ENCODE measurements at regions not wholly inside any gene's neighbourhood (a gene's known extent, or its start where the extent isn't known, plus 50 kb on each side); places are given as distances from the start of the nearest gene placed in this dataset.
"Not testable (repeated sequence)": the region's sequence is repeated elsewhere in the genome, so short reads cannot be mapped to it uniquely, and the experiment has no call there.

- DNase-seq: no peak
- intact Hi-C loops (cut with DNase I): no loop called here
Observed at GRCh38 chr4:132493476-132493875, 655.6 kb upstream of the PCDH10 start.

- DNase-seq: not testable (repeated sequence)
Observed at GRCh38 chr4:132495267-132495812, 653.8 kb upstream of the PCDH10 start.

GRCh38 chr4:132498215-132498614 is 650.9 kb upstream of the PCDH10 start:
- intact Hi-C loops (cut with DNase I): no loop called here
- no peak for DNase-seq

More at GRCh38 chr4:132495267-132495812, 653.8 kb upstream of the PCDH10 start:
- intact Hi-C loops (cut with DNase I): not testable (repeated sequence)

DNA sequence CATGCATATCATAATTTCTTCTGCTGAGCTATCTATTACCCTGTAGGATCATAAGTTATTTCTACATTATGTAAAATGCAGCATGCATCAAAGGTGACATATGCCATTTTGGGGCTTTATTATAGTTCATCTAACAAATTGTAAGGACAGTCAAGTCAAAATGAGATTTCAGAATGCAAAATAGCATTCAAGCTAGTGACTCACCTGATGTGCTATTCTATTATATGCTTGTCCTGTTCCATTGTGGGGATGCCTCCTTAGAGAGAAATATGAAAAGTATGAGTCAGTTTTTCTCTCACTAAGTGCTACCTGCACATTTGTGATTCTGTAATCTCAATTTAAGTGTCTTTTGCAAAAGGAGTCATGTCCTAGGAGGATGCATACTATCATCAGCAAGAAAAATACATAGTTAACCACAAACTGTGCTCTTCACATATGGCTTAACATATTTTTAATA is 647.0 kb upstream of the PCDH10 start:
- intact Hi-C loops (cut with DNase I): no loop called here
- DNase-seq: peak in 4 of 42 donors; percentile 3 to 32 (median 6)

DNA sequence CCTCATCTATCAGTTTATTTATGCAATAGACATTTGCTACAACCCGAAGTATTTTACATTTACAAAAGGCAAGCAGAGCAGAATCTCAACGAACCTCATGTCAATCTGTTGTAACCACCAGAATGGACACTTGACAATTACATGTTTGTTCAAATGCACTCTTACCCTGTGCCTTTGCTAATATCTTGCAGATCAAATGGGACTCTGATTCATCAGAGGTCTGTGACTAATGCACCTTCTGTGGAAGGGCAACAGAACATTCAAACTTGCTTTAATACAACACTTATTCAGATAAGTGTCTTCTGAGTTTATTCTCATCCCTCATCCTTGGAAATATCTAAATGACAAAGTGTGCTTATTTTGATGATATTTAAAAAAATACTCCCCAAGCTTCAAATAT is 644.7 kb upstream of the PCDH10 start:
- intact Hi-C loops (cut with DNase I): no loop called here
- no peak for DNase-seq

- intact Hi-C loops (cut with DNase I): no loop called here
- no peak for DNase-seq
Observed at GRCh38 chr4:132506568-132506967, 642.5 kb upstream of the PCDH10 start.

DNA sequence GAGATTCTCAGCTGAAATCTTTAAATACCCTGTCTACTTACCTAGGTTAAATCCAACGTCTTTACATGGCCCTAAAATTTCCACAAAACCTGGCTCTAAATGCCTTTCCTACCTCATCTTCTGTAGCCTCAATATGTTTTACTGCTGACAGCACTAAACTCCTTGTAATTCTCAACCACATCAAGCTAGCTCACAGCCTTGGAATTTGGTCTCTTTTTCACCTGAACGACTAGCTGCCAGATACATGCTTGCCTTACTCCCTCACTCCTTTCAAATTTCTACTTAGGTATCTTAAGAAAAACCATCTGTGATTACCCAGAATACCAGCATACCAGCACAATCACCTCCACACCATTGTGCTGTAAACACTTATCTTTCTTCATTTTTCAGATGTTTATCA is 635.6 kb upstream of the PCDH10 start:
- DNase-seq: no peak

GRCh38 chr4:132526652-132527051 is 622.4 kb upstream of the PCDH10 start:
- intact Hi-C loops (cut with DNase I): no loop called here
- no peak for DNase-seq

More for the DNA sequence above, 635.6 kb upstream of the PCDH10 start:
- intact Hi-C loops (cut with DNase I): no loop called here

DNA sequence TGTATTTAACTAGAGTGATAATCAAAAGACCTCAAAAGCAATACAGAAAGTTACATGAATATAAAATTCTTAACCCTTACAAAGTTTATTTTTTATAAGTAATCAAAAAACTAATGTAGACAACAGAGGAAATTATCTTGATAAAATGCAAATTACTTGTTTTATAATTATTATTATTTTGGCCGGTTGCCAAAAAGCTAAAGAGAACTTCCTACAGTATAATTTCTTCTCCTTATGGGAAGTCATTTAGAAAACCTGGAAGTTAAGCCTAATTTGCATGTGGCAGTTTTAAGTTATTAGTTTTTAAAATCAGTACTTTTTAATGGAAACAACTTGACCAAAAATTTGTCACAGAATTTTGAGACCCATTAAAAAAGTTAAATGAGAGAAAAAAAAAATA is 621.3 kb upstream of the PCDH10 start:
- DNase-seq: no peak
- intact Hi-C loops (cut with DNase I): no loop called here

DNA sequence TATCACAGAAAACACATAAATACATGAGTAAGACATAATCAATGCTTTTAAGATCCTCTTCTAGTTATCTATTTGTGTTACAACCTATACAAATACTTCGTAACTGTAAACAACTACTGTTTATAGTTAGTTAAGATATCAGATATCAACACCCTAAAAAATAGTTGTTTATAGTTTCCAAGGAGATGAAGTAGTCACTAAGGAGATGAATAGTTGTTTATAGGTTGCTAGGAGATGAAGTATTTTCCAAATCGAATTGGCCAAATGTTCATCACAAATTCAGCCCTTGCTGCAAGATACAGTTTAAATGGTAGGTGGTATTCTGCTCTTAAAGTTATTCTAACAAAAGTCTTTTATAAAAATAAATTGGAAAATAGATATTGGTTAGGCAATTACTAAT is 618.2 kb upstream of the PCDH10 start:
- intact Hi-C loops (cut with DNase I): no loop called here
- DNase-seq: no peak

- DNase-seq: peak in 1 of 42 donors; percentile 13
- intact Hi-C loops (cut with DNase I): no loop called here
Observed at GRCh38 chr4:132540268-132540667, 608.8 kb upstream of the PCDH10 start.

- intact Hi-C loops (cut with DNase I): no loop called here
- DNase-seq: no peak
Observed at GRCh38 chr4:132540797-132541196, 608.3 kb upstream of the PCDH10 start.

DNA sequence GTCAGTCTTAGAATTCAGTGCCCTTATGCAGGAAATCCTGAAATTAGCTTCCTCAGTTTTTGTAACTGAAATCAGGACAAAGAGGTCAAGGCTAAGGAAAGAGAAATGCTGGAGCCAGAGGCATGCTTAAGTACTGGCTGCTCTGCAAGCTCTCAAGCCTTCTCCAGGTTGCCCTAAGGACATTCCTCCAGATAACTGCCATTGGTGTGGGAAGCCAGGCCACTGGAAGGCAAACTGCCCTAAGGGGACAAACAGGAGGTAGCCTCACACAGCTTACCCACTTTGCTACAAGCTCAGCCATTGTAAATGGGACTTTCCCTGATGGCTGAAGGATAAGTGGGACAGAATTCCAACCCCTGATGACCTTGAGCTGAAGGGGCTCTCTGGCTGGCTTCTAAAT is 606.9 kb upstream of the PCDH10 start:
- DNase-seq: no peak
- intact Hi-C loops (cut with DNase I): no loop called here

DNA sequence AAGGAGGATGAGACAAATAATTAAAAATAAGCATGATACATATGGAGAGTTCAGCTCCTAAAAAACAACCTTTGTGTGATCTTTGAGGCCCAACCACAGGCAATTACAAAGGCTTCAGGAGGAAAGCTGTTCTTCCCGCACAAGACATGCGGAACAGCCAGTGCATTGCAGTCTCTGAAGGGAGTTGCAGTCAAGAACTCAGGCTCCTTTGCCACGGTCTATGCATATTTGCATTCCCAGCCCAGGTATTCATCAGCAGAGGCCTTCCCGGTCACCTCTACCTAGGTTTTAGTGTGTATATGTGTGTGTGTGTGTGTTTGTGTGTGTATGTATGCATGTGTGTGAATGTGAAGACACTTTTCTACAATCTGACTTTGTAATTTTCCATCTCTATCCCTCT is 600.6 kb upstream of the PCDH10 start:
- no peak for DNase-seq
- intact Hi-C loops (cut with DNase I): no loop called here

DNA sequence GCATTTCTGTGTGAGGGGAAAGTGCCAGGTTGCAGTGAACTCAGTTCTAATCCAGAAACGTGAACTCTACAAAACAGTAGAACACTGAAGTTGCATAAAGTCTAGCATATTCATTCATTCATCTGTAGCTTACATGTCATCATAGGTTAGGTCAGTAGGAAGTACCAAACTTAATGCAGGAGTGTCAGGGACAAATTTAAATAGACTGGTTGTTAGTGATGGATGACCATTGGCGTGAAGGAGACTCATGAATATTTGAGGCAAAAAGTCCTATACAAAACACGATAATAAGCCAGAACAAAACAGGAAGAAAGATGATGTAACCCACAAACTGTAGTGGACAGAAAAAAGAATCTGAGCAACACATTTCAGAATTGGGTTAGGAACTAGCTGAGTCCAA is 592.8 kb upstream of the PCDH10 start:
- intact Hi-C loops (cut with DNase I): no loop called here
- DNase-seq: no peak

DNA sequence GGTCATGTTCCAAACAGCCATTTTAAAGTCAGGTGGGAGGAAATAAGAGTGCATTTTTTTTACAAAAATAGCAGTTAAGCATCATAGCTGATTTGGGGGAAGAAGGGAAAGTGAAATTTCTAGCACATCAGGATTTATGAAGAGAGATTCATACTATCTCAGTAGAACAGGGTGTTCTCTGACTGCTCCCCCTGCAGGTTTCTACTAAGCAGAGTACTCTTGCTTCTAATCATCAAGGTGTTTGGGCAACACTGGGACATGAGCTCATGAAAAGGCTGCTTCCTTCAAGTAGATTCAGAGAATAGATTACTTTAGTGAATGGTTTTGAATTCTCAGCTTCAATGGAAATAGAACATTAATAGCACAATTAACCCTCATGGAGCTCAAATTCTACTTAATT is 591.4 kb upstream of the PCDH10 start:
- peak in 1 of 42 donors; percentile 17 for DNase-seq
- intact Hi-C loops (cut with DNase I): no loop called here

- intact Hi-C loops (cut with DNase I): no loop called here
- no peak for DNase-seq
Observed at GRCh38 chr4:132564920-132565319, 584.2 kb upstream of the PCDH10 start.

GRCh38 chr4:132565542-132565941 is 583.6 kb upstream of the PCDH10 start:
- DNase-seq: no peak
- intact Hi-C loops (cut with DNase I): no loop called here

DNA sequence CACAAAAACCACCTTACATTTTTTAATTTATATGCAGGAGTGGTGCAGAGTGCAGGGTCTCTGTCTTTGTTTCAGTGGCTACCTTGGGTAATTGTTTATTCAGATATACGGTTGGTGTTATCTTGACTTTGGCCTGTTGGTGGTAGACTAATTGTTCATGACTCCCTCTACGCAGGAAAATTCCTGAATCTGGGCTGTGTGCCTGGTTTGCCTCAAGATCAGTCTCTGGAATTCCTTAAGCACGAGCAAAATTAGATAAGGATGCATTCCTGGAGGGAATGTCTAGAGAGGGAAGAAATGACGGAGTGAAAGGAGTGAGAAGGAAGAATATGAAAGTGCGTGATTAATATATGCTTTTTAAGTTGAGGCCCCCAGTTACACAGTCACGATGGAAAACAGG is 576.9 kb upstream of the PCDH10 start:
- DNase-seq: no peak
- intact Hi-C loops (cut with DNase I): no loop called here

DNA sequence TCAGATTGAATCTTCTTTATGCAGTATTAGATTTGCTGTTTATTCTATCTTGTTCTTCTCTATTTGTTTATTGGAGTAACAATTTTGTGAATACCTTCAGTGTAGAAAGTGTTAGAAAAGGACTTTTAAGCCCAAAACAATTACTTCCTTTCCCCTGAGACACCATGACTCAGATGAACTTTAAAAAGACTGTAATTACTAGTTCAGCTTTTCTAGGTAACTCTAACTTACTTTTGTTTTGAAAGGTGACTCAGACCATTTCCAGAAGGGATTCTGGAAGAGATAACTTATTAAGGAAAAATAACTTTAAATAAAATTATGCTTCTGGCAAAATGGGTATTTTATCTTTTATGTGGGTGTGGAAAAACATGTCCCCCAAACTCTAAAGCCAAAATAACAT is 561.5 kb upstream of the PCDH10 start:
- intact Hi-C loops (cut with DNase I): no loop called here
- DNase-seq: no peak

DNA sequence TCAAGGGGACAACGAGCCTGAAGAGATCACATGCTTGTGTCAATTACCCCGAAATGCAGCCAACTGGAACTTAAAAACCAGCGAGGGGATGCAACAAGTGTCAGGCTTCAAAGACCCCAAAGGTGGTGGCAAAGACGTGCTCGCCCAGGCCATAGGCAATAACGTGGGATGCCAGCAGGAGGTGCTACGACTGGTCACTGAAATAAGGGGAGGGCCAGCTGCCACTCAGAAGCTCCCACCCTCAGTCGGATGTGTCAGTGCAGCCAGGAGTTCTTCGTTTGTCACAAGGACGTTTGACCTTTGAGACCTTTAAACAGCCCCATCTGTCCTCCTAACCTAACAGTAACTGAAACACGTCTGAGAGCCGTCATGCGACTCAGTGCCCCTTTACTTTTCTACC is 556.8 kb upstream of the PCDH10 start:
- DNase-seq: no peak
- intact Hi-C loops (cut with DNase I): no loop called here

GRCh38 chr4:132592850-132593249 is 556.2 kb upstream of the PCDH10 start:
- no peak for DNase-seq
- intact Hi-C loops (cut with DNase I): no loop called here
